ENCODE measurements at regions not wholly inside any gene's neighbourhood (a gene's known extent, or its start where the extent isn't known, plus 50 kb on each side); places are given as distances from the start of the nearest gene placed in this dataset.

DNA sequence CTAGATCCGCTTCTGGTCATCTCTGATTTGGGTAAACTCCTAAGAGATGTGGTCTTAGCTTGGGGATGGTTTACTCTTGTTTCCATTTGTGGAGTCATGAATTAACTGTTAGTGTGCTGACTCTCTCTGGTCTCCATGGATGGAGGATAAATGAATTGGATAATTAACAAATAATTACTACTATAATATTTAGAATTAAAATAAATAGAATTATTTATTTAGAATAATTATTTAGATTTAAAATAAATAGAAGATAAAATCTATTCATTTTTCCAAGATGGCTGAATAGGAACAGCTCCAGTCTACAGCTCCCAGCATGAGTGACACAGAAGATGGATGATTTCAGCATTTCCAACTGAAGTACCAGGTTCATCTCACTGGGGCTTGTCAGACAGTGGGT lies 1587.4 kb upstream of the AGA start:
- Histone ChIP-seq H3K9me3 (ENCODE audit: control insufficient read depth in 1 of 2, insufficient read depth in 1 of 2, low read depth in 1 of 2, low read length in 2 of 2) (no peaks in the 10 kb centered on the region), H3K4me2 (ENCODE audit: low read length) (no peak overlapping the region), H3K36me3 (ENCODE audit: control insufficient read depth in 1 of 2, insufficient read depth in 2 of 2, low read length in 2 of 2) (no peaks in the 10 kb centered on the region), H4K20me1 (ENCODE audit: insufficient read depth) (no peaks in the 10 kb centered on the region), H3K4me3 (replicated peaks in 1 of 2; ENCODE audit: low read depth in 1 of 2, low read length in 2 of 2) (no peak overlapping the region), H3K27ac (ENCODE audit: low read depth, low read length) (no peak overlapping the region), H3K9ac (ENCODE audit: low read length) (no peak overlapping the region), H3K4me1 (ENCODE audit: control insufficient read depth in 1 of 2, insufficient read depth in 2 of 2, low read length in 2 of 2) (no peaks in the 10 kb centered on the region), H3K9me2 (ENCODE audit: insufficient read depth) (no peaks in the 10 kb centered on the region), H2AFZ (ENCODE audit: low read depth, low read length, poor library complexity, severe bottlenecking) (no peak overlapping the region), H3K79me2 (ENCODE audit: insufficient read depth, low read length) (no peaks in the 10 kb centered on the region), H3K27me3 (ENCODE audit: insufficient read depth, low read length) (no peaks in the 10 kb centered on the region)
- intact Hi-C loops (cut with micrococcal nuclease) = no loop called here
- no TSS peak for BruUV-seq (replicated peaks)
- ChIA-PET POLR2A (no interaction called here), RAD21 (ENCODE audit: low non-redundant PET in 1 of 2, low total read pairs in 2 of 2, uncharacterized antibody in 2 of 2, unreplicated experiment in 2 of 2) (no interaction called here), CTCF (no interaction called here)
- no peak for ATAC-seq
- no peak for DNase-seq (ENCODE audit: low read depth, low spot score)
- TF ChIP-seq RAD21 (IDR thresholded peaks at IDR 0.05; ENCODE audit: low read depth) (no peak), ZNF274 (IDR thresholded peaks at IDR 0.05; ENCODE audit: low read depth, low read length) (no peak), CBX3 (IDR thresholded peaks at IDR 0.05; ENCODE audit: low read depth) (no peak), EZH2 (IDR thresholded peaks at IDR 0.05) (no peak), POLR2A (IDR thresholded peaks at IDR 0.05; ENCODE audit: borderline replicate concordance, extremely low read depth, insufficient read depth, insufficient read length) (no peak), SIN3A (IDR thresholded peaks at IDR 0.05; ENCODE audit: low read depth) (no peak), EZH2phosphoT487 (IDR thresholded peaks at IDR 0.05; ENCODE audit: borderline replicate concordance) (no peak), YY1 (IDR thresholded peaks at IDR 0.05; ENCODE audit: extremely low read depth, insufficient replicate concordance, low read depth, low read length) (no peak)
- TF ChIP-seq, protein P1, sequence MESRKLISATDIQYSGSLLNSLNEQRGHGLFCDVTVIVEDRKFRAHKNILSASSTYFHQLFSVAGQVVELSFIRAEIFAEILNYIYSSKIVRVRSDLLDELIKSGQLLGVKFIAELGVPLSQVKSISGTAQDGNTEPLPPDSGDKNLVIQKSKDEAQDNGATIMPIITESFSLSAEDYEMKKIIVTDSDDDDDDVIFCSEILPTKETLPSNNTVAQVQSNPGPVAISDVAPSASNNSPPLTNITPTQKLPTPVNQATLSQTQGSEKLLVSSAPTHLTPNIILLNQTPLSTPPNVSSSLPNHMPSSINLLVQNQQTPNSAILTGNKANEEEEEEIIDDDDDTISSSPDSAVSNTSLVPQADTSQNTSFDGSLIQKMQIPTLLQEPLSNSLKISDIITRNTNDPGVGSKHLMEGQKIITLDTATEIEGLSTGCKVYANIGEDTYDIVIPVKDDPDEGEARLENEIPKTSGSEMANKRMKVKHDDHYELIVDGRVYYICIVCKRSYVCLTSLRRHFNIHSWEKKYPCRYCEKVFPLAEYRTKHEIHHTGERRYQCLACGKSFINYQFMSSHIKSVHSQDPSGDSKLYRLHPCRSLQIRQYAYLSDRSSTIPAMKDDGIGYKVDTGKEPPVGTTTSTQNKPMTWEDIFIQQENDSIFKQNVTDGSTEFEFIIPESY (IDR thresholded peaks at IDR 0.05; ENCODE audit: extremely low read depth, insufficient replicate concordance, low read length) = no peak

- Histone ChIP-seq H4K20me1 (ENCODE audit: insufficient read depth) (no peaks in the 10 kb centered on the region), H3K4me2 (ENCODE audit: low read length) (no peak overlapping the region), H3K4me3 (replicated peaks in 1 of 2; ENCODE audit: low read depth in 1 of 2, low read length in 2 of 2) (no peak overlapping the region), H3K9me2 (ENCODE audit: insufficient read depth) (no peaks in the 10 kb centered on the region; the same call in 1 of the 2 replicates), H3K9ac (ENCODE audit: low read length) (no peak overlapping the region), H3K9me3 (ENCODE audit: control insufficient read depth in 1 of 2, insufficient read depth in 1 of 2, low read depth in 1 of 2, low read length in 2 of 2) (no peaks in the 10 kb centered on the region), H2AFZ (ENCODE audit: low read depth, low read length, poor library complexity, severe bottlenecking) (no peak overlapping the region), H3K79me2 (ENCODE audit: insufficient read depth, low read length) (no peaks in the 10 kb centered on the region), H3K36me3 (ENCODE audit: control insufficient read depth in 1 of 2, insufficient read depth in 2 of 2, low read length in 2 of 2) (no peaks in the 10 kb centered on the region), H3K27me3 (ENCODE audit: insufficient read depth, low read length) (no peaks in the 10 kb centered on the region), H3K27ac (ENCODE audit: low read depth, low read length) (no peak overlapping the region), H3K4me1 (ENCODE audit: control insufficient read depth in 1 of 2, insufficient read depth in 2 of 2, low read length in 2 of 2) (no peaks in the 10 kb centered on the region)
- ATAC-seq = no peak
- POLR2A ChIA-PET = no interaction called here
- DNase-seq (ENCODE audit: low read depth, low spot score) = no peak
- BruUV-seq (replicated peaks) = no TSS peak
- intact Hi-C loops (cut with micrococcal nuclease) = no loop called here
- TF ChIP-seq ZFX (IDR thresholded peaks at IDR 0.05) (no peak), SP1 (IDR thresholded peaks at IDR 0.05; ENCODE audit: low read depth) (no peak), CTCF (IDR thresholded peaks at IDR 0.05 in 2 of 3, conservative IDR thresholded peaks at IDR 0.05 in 1 of 3; ENCODE audit: borderline replicate concordance in 1 of 3, insufficient read depth in 1 of 3, low read depth in 2 of 3, low read length in 2 of 3) (no peak), ELF1 (IDR thresholded peaks at IDR 0.05; ENCODE audit: borderline replicate concordance, low read depth) (no peak)
- CTCF ChIA-PET = no interaction called here
- RAD21 ChIA-PET (ENCODE audit: low non-redundant PET in 1 of 2, low total read pairs in 2 of 2, uncharacterized antibody in 2 of 2, unreplicated experiment in 2 of 2) = no interaction called here
These were observed 1598.0 kb upstream of the AGA start for GRCh38 chr4:179040259-179040658.

Data from HCT116 (cell line).